Endothelial cell of umbilical vein (primary cell): ENCODE measurements at regions not wholly inside any gene's neighbourhood (a gene's known extent, or its start where the extent isn't known, plus 50 kb on each side); places are given as distances from the start of the nearest gene placed in this dataset.

Experiments used
- BruUV-seq: library from RNA; stranded (reverse); fragments of 400-500 nt; replicated peaks from 2 replicates; lab custom pipeline; 2021; lab: Mats Ljungman, UMichigan
- CTCF ChIA-PET: fragments of 300-600, 350-600 bp; sonication (Branson Sonifier 250); formaldehyde crosslinking; loops from one replicate; lab custom pipeline; 2021; ENCODE audit warnings: antibody characterized with exemption, inconsistent platforms; lab: Charles Lee
- POLR2A ChIA-PET: fragments of 300-600, 350-600 bp; sonication (Branson Sonifier 250); formaldehyde crosslinking; loops from one replicate; lab custom pipeline; 2021; ENCODE audit warnings: antibody characterized with exemption, inconsistent platforms; lab: Charles Lee
- DNase-seq: peaks from one replicate; pipeline ENCODE4 v3.0.0-alpha.2; 2011; ENCODE audit warnings: low read depth, low spot score
- FAIRE-seq: peaks from 2 replicates; lab custom pipeline; 2011; peaks lifted over from hg19 to GRCh38; lab: Jason Lieb, UNC
- H2AFZ ChIP-seq: 2 replicates; pipeline ENCODE4 v1.6.0; 2012; ENCODE audit warnings: low read depth, low read length, control low read depth, inconsistent platforms
- H3K27ac ChIP-seq: 2 replicates; pipeline ENCODE4 v1.5.1; 2011; ENCODE audit warnings: low read depth, mild to moderate bottlenecking, control low read depth, low read length, moderate library complexity; ENCODE audit not compliant: insufficient read depth
- H3K27me3 ChIP-seq, 2 experiments: 2 replicates each; pipeline versions ENCODE4 v1.6.0 to v1.6.1; 2011; ENCODE audit warnings: low read length in 2 of 2, mixed read lengths in 1 of 2; ENCODE audit not compliant: control insufficient read depth in 2 of 2, insufficient read depth in 2 of 2
- H3K36me3 ChIP-seq, 2 experiments: 2 replicates in 1 of 2; 3 replicates in 1 of 2; pipeline ENCODE4 v1.5.1; 2011; ENCODE audit warnings: low read length in 2 of 2, mild to moderate bottlenecking in 1 of 2, moderate library complexity in 1 of 2; ENCODE audit not compliant: control insufficient read depth in 2 of 2, insufficient read depth in 2 of 2; ENCODE audit errors: extremely low read depth in 1 of 2
- H3K4me1 ChIP-seq: 3 replicates; pipeline ENCODE4 v1.5.1; 2011; ENCODE audit warnings: mild to moderate bottlenecking, low read length; ENCODE audit not compliant: control insufficient read depth, insufficient read depth; ENCODE audit errors: extremely low read depth
- H3K4me2 ChIP-seq: 2 replicates; pipeline ENCODE4 v1.6.1; 2011; ENCODE audit warnings: low read length, control low read depth, mixed read lengths; ENCODE audit not compliant: insufficient read depth
- H3K4me3 ChIP-seq, 3 experiments: fragments of 200-600 bp in 1 of 3; sonication (generic), shearing (Covaris generic) in 1 of 3; replicated peaks in 1 of 3; 2 replicates each; pipeline ENCODE4 v1.5.1; 2011 to 2016; ENCODE audit warnings: control low read depth in 3 of 3, low read length in 3 of 3, mild to moderate bottlenecking in 2 of 3, inconsistent platforms in 1 of 3, low read depth in 1 of 3, moderate library complexity in 1 of 3; ENCODE audit not compliant: insufficient read depth in 1 of 3
- H3K79me2 ChIP-seq: 2 replicates; pipeline ENCODE4 v1.6.0; 2012; ENCODE audit warnings: low read length, inconsistent platforms; ENCODE audit not compliant: control insufficient read depth, insufficient read depth
- H3K9ac ChIP-seq: replicated peaks from 2 replicates; pipeline ENCODE3; 2011; ENCODE audit warnings: low read length, control low read depth; ENCODE audit not compliant: insufficient read depth; ENCODE audit errors: extremely low read depth
- H3K9me1 ChIP-seq: replicated peaks from 3 replicates; pipeline ENCODE4 v1.6.0; 2011; ENCODE audit warnings: mild to moderate bottlenecking, low read length; ENCODE audit not compliant: control insufficient read depth, insufficient read depth; ENCODE audit errors: extremely low read depth
- H3K9me3 ChIP-seq: replicated peaks from 2 replicates; pipeline ENCODE4 v1.5.1; 2012; ENCODE audit warnings: low read length, inconsistent platforms; ENCODE audit not compliant: control insufficient read depth, insufficient read depth
- H4K20me1 ChIP-seq: replicated peaks from 2 replicates; pipeline ENCODE3; 2011; ENCODE audit warnings: mild to moderate bottlenecking, low read length; ENCODE audit not compliant: control insufficient read depth, insufficient read depth; ENCODE audit errors: extremely low read depth
- CTCF ChIP-seq, 2 donors: IDR thresholded peaks; 1 replicate in 1 of 2; 2 replicates in 1 of 2; pipeline ENCODE4 v1.5.1; 2011; ENCODE audit warnings: low read length in 2 of 2, mild to moderate bottlenecking in 2 of 2, moderate library complexity in 2 of 2, control low read depth in 1 of 2, inconsistent platforms in 1 of 2, low read depth in 1 of 2; ENCODE audit not compliant: insufficient read depth in 1 of 2; ENCODE audit errors: extremely low read depth in 1 of 2
- EZH2 ChIP-seq: IDR thresholded peaks from 2 replicates; pipeline ENCODE4 v1.6.1; 2012; ENCODE audit warnings: borderline replicate concordance, low read depth, mild to moderate bottlenecking, moderate library complexity, low read length, inconsistent platforms; ENCODE audit not compliant: severe bottlenecking
- FOS ChIP-seq: IDR thresholded peaks from 2 replicates; pipeline ENCODE4 v1.6.1; 2011; ENCODE audit warnings: mild to moderate bottlenecking, low read length, moderate library complexity, borderline replicate concordance; ENCODE audit not compliant: insufficient read depth
- GATA2 ChIP-seq: IDR thresholded peaks from 2 replicates; pipeline ENCODE4 v1.7.0; 2011; ENCODE audit warnings: low read depth, mild to moderate bottlenecking, moderate library complexity, mixed read lengths, low read length; ENCODE audit not compliant: insufficient read length, insufficient read depth
- JUN ChIP-seq: IDR thresholded peaks from 2 replicates; pipeline ENCODE4 v1.6.1; 2011; ENCODE audit warnings: borderline replicate concordance, low read depth; ENCODE audit not compliant: insufficient read length, insufficient read depth
- MAX ChIP-seq: IDR thresholded peaks from 2 replicates; pipeline ENCODE4 v1.6.1; 2011; ENCODE audit not compliant: insufficient read depth, insufficient read length
- MYC ChIP-seq: IDR thresholded peaks from one replicate; pipeline ENCODE4 v1.6.1; 2011; ENCODE audit warnings: mild to moderate bottlenecking, low read depth, low read length
- POLR2A ChIP-seq: IDR thresholded peaks from 2 replicates; pipeline ENCODE4 v1.6.1; 2012; ENCODE audit warnings: low read depth, mild to moderate bottlenecking, control low read depth, low read length
- POLR2AphosphoS5 ChIP-seq: IDR thresholded peaks from 2 replicates; pipeline ENCODE4 v1.6.1; 2012; ENCODE audit warnings: low read depth, mild to moderate bottlenecking, control low read depth, low read length, moderate library complexity; ENCODE audit not compliant: insufficient read depth
- dilution Hi-C: fragments of 300-500 bp; cut with MboI; formaldehyde crosslinking; loops from one replicate; pipeline ENCODE4 v1.15.0; 2019; ENCODE audit warnings: low sequenced_read_pairs; ENCODE audit not compliant: extremely low pct_ligation_motif_present
- intact Hi-C: fragments of 100-400 bp; cut with micrococcal nuclease; formaldehyde crosslinking; loops from one replicate; pipeline ENCODE4 v1.10.0; 2022

- Histone ChIP-seq H3K4me1 (no peaks in the 10 kb centered on the region), H3K27me3 (no peaks in the 10 kb centered on the region), H2AFZ (no peak overlapping the region), H3K4me2 (no peak overlapping the region), H3K4me3 (no peak overlapping the region), H4K20me1 (no peaks in the 10 kb centered on the region), H3K27ac (no peak overlapping the region), H3K9ac (no peak overlapping the region), H3K36me3 (no peaks in the 10 kb centered on the region), H3K9me3 (no peaks in the 10 kb centered on the region), H3K9me1 (no peaks in the 10 kb centered on the region), H3K79me2 (no peaks in the 10 kb centered on the region)
- ChIA-PET CTCF (no interaction called here), POLR2A (no interaction called here)
- no TSS peak for BruUV-seq
- dilution Hi-C loops = no loop called here
- FAIRE-seq (no peak), DNase-seq (no peak)
- intact Hi-C loops = no loop called here
- TF ChIP-seq GATA2 = no peak
- no peak for TF ChIP-seq POLR2A
- no peak for TF ChIP-seq JUN
These were observed 419.0 kb upstream of the FBXO33 start for GRCh38 chr14:39851202-39851601.

GRCh38 chr14:39847852-39848251 lies 415.6 kb upstream of the FBXO33 start:
- DNase-seq (no peak), FAIRE-seq (no peak)
- no TSS peak for BruUV-seq
- Histone ChIP-seq H3K27ac (no peak overlapping the region), H3K79me2 (no peaks in the 10 kb centered on the region), H3K4me3 (no peak overlapping the region), H3K4me2 (no peak overlapping the region), H2AFZ (no peak overlapping the region), H4K20me1 (no peaks in the 10 kb centered on the region), H3K27me3 (no peaks in the 10 kb centered on the region), H3K4me1 (no peaks in the 10 kb centered on the region), H3K9ac (no peak overlapping the region), H3K36me3 (no peaks in the 10 kb centered on the region), H3K9me3 (no peaks in the 10 kb centered on the region), H3K9me1 (no peaks in the 10 kb centered on the region)
- TF ChIP-seq POLR2AphosphoS5 = no peak
- TF ChIP-seq JUN = no peak
- no peak for TF ChIP-seq MYC
- TF ChIP-seq CTCF (IDR thresholded peaks at IDR 0.05; ENCODE audit: extremely low read depth in 1 of 2, insufficient read depth in 1 of 2, low read depth in 1 of 2, low read length in 2 of 2) = no peak
- TF ChIP-seq GATA2 = no peak
- no peak for TF ChIP-seq POLR2A
- TF ChIP-seq FOS = no peak
- TF ChIP-seq MAX = no peak
- no peak for TF ChIP-seq EZH2
- POLR2A ChIA-PET = no interaction called here
- dilution Hi-C loops = no loop called here
- intact Hi-C loops = no loop called here
- CTCF ChIA-PET = no interaction called here
